ENCODE measurements at regions not wholly inside any gene's neighbourhood (a gene's known extent, or its start where the extent isn't known, plus 50 kb on each side); places are given as distances from the start of the nearest gene placed in this dataset.
"Not testable (repeated sequence)": the region's sequence is repeated elsewhere in the genome, so short reads cannot be mapped to it uniquely, and the experiment has no call there.

- no peak overlapping the region for H3K9ac ChIP-seq (ENCODE audit: low read depth, low read length)
- no peaks in the 10 kb centered on the region for H3K36me3 ChIP-seq (ENCODE audit: insufficient read depth, low read length)
- H3K4me1 ChIP-seq (ENCODE audit: insufficient read depth, low read length): no peaks in the 10 kb centered on the region
- peaks cover 5% of the 10 kb centered on the region; the same call in 1 of the 2 replicates for H3K9me3 ChIP-seq (ENCODE audit: control insufficient read depth, insufficient read depth, low read length)
Observed at GRCh38 chr2:66153941-66154340, 281.0 kb upstream of the MEIS1 start.

GRCh38 chr2:66145490-66145889 lies 289.4 kb upstream of the MEIS1 start:
- H3K9ac ChIP-seq (ENCODE audit: low read depth, low read length): no peak overlapping the region
- H3K36me3 ChIP-seq (ENCODE audit: insufficient read depth, low read length): no peaks in the 10 kb centered on the region

DNA sequence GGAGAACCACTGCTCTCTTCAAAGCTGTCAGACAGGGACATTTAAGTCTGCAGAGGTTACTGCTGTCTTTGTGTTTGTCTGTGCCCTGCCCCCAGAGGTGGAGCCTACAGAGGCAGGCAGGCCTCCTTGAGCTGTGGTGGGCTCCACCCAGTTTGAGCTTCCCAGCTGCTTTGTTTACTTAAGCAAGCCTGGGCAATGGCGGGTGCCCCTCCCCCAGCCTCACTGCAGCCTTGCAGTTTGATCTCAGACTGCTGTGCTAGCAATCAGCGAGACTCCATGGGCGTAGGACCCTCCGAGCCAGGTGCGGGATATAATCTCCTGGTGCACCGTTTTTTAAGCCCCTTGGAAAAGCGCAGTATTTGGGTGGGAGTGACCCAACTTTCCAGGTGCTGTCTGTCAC lies 290.6 kb upstream of the MEIS1 start:
- not testable (repeated sequence) for H3K4me1 ChIP-seq (ENCODE audit: insufficient read depth, low read length); H3K36me3 ChIP-seq (ENCODE audit: insufficient read depth, low read length); H3K9ac ChIP-seq (ENCODE audit: low read depth, low read length); H3K9me3 ChIP-seq (ENCODE audit: control insufficient read depth, insufficient read depth, low read length)

More at GRCh38 chr2:66145490-66145889, 289.4 kb upstream of the MEIS1 start:
- H3K9me3 ChIP-seq (ENCODE audit: control insufficient read depth, insufficient read depth, low read length): 0 out of 2 replicates have a peak, but pooled peaks cover 5% of the 10 kb centered on the region
- H3K4me1 ChIP-seq (ENCODE audit: insufficient read depth, low read length): no peaks in the 10 kb centered on the region

GRCh38 chr2:66137606-66138130 lies 297.3 kb upstream of the MEIS1 start:
- Histone ChIP-seq H3K9ac (ENCODE audit: low read depth, low read length) (no peak overlapping the region), H3K36me3 (ENCODE audit: insufficient read depth, low read length) (no peaks in the 10 kb centered on the region; the same call in 1 of the 2 replicates), H3K9me3 (ENCODE audit: control insufficient read depth, insufficient read depth, low read length) (no peaks in the 10 kb centered on the region), H3K4me1 (ENCODE audit: insufficient read depth, low read length) (peaks cover 8% of the 10 kb centered on the region; the same call in 1 of the 2 replicates)

- peaks cover 8% of the 10 kb centered on the region; the same call in 1 of the 2 replicates for H3K4me1 ChIP-seq (ENCODE audit: insufficient read depth, low read length)
- no peaks in the 10 kb centered on the region; the same call in 1 of the 2 replicates for H3K36me3 ChIP-seq (ENCODE audit: insufficient read depth, low read length)
- no peaks in the 10 kb centered on the region for H3K9me3 ChIP-seq (ENCODE audit: control insufficient read depth, insufficient read depth, low read length)
- no peak overlapping the region for H3K9ac ChIP-seq (ENCODE audit: low read depth, low read length)
Observed at GRCh38 chr2:66134138-66134701, 300.7 kb upstream of the MEIS1 start.

- Histone ChIP-seq H3K4me1 (ENCODE audit: insufficient read depth, low read length) (peaks cover 9% of the 10 kb centered on the region; the same call in 1 of the 2 replicates), H3K36me3 (ENCODE audit: insufficient read depth, low read length) (no peaks in the 10 kb centered on the region), H3K9me3 (ENCODE audit: control insufficient read depth, insufficient read depth, low read length) (no peaks in the 10 kb centered on the region), H3K9ac (ENCODE audit: low read depth, low read length) (no peak overlapping the region)
Observed at GRCh38 chr2:66127656-66128055, 307.3 kb upstream of the MEIS1 start.

- no peaks in the 10 kb centered on the region for H3K36me3 ChIP-seq (ENCODE audit: insufficient read depth, low read length)
- H3K9me3 ChIP-seq (ENCODE audit: control insufficient read depth, insufficient read depth, low read length): no peaks in the 10 kb centered on the region
- peaks cover 9% of the 10 kb centered on the region; the same call in 1 of the 2 replicates for H3K4me1 ChIP-seq (ENCODE audit: insufficient read depth, low read length)
- no peak overlapping the region for H3K9ac ChIP-seq (ENCODE audit: low read depth, low read length)
Observed at GRCh38 chr2:66127061-66127460, 307.9 kb upstream of the MEIS1 start.

DNA sequence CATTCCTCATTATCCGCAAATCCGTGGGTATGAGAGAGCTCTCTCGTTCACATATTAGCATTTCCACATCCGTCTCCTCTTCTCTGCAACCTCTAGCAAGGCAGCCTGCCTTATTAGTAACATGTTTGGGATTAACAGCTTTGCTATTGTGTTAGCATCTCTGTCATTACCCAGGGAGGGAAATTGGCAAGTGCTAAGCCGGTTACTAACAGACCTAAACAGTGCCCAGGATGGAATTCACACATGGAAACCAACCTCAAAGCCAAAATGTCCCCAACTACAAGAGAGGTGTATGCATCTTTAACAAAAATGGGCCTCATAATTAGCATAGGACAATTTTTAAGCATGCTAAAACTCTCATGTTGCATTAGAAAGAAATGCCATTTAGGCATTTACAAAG lies 309.0 kb upstream of the MEIS1 start:
- no peak overlapping the region for H3K9ac ChIP-seq (ENCODE audit: low read depth, low read length)
- H3K4me1 ChIP-seq (ENCODE audit: insufficient read depth, low read length): peaks cover 9% of the 10 kb centered on the region; the same call in 1 of the 2 replicates
- 0 out of 2 replicates have a peak, but pooled peaks cover 4% of the 10 kb centered on the region for H3K9me3 ChIP-seq (ENCODE audit: control insufficient read depth, insufficient read depth, low read length)
- H3K36me3 ChIP-seq (ENCODE audit: insufficient read depth, low read length): no peaks in the 10 kb centered on the region

- Histone ChIP-seq H3K9ac (ENCODE audit: low read depth, low read length) (no peak overlapping the region), H3K36me3 (ENCODE audit: insufficient read depth, low read length) (no peaks in the 10 kb centered on the region), H3K4me1 (ENCODE audit: insufficient read depth, low read length) (peaks cover 9% of the 10 kb centered on the region; the same call in 1 of the 2 replicates), H3K9me3 (ENCODE audit: control insufficient read depth, insufficient read depth, low read length) (0 out of 2 replicates have a peak, but pooled peaks cover 4% of the 10 kb centered on the region)
Observed at GRCh38 chr2:66122516-66122915, 312.4 kb upstream of the MEIS1 start.

- no peak overlapping the region for H3K9ac ChIP-seq (ENCODE audit: low read depth, low read length)
- H3K9me3 ChIP-seq (ENCODE audit: control insufficient read depth, insufficient read depth, low read length): 0 out of 2 replicates have a peak, but pooled peaks cover 4% of the 10 kb centered on the region
- no peaks in the 10 kb centered on the region for H3K36me3 ChIP-seq (ENCODE audit: insufficient read depth, low read length)
- peaks cover 9% of the 10 kb centered on the region; the same call in 1 of the 2 replicates for H3K4me1 ChIP-seq (ENCODE audit: insufficient read depth, low read length)
Observed at GRCh38 chr2:66121946-66122345, 313.0 kb upstream of the MEIS1 start.

GRCh38 chr2:66113988-66114625 lies 320.8 kb upstream of the MEIS1 start:
- Histone ChIP-seq H3K4me1 (ENCODE audit: insufficient read depth, low read length) (no peaks in the 10 kb centered on the region), H3K36me3 (ENCODE audit: insufficient read depth, low read length) (no peaks in the 10 kb centered on the region), H3K9me3 (ENCODE audit: control insufficient read depth, insufficient read depth, low read length) (no peaks in the 10 kb centered on the region), H3K9ac (ENCODE audit: low read depth, low read length) (no peak overlapping the region)

DNA sequence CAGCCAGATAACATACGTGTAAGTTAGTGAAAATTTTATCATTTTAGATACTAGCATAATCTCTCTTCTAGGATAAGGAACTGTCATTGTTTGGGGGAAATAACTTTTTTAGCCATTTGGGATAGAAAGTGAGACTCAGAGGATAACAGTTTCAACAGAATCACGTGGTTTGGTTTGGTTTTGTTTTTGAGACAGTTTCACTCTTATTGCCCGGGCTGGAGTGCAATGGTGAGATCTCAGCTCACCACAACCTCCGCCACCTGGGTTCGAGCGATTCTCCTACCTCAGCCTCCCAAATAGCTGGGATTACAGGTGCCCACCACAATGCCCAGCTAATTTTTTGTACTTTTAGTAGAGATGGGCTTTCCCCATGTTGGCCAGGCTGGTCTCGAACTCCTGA lies 323.2 kb upstream of the MEIS1 start:
- no peaks in the 10 kb centered on the region for H3K9me3 ChIP-seq (ENCODE audit: control insufficient read depth, insufficient read depth, low read length)

GRCh38 chr2:66110608-66111007 lies 324.3 kb upstream of the MEIS1 start:
- no peaks in the 10 kb centered on the region for H3K9me3 ChIP-seq (ENCODE audit: control insufficient read depth, insufficient read depth, low read length)
- H3K4me1 ChIP-seq (ENCODE audit: insufficient read depth, low read length): no peaks in the 10 kb centered on the region
- no peaks in the 10 kb centered on the region for H3K36me3 ChIP-seq (ENCODE audit: insufficient read depth, low read length)
- H3K9ac ChIP-seq (ENCODE audit: low read depth, low read length): no peak overlapping the region

More for the DNA sequence above, 323.2 kb upstream of the MEIS1 start:
- no peaks in the 10 kb centered on the region for H3K36me3 ChIP-seq (ENCODE audit: insufficient read depth, low read length)
- H3K4me1 ChIP-seq (ENCODE audit: insufficient read depth, low read length): no peaks in the 10 kb centered on the region
- H3K9ac ChIP-seq (ENCODE audit: low read depth, low read length): no peak overlapping the region

GRCh38 chr2:66110086-66110485 lies 324.8 kb upstream of the MEIS1 start:
- Histone ChIP-seq H3K4me1 (ENCODE audit: insufficient read depth, low read length) (no peaks in the 10 kb centered on the region), H3K9ac (ENCODE audit: low read depth, low read length) (no peak overlapping the region), H3K9me3 (ENCODE audit: control insufficient read depth, insufficient read depth, low read length) (no peaks in the 10 kb centered on the region), H3K36me3 (ENCODE audit: insufficient read depth, low read length) (no peaks in the 10 kb centered on the region)

GRCh38 chr2:66109419-66109818 lies 325.5 kb upstream of the MEIS1 start:
- Histone ChIP-seq H3K9ac (ENCODE audit: low read depth, low read length) (no peak overlapping the region), H3K4me1 (ENCODE audit: insufficient read depth, low read length) (no peaks in the 10 kb centered on the region), H3K36me3 (ENCODE audit: insufficient read depth, low read length) (no peaks in the 10 kb centered on the region), H3K9me3 (ENCODE audit: control insufficient read depth, insufficient read depth, low read length) (no peaks in the 10 kb centered on the region)
